ENCODE measurements at regions not wholly inside any gene's neighbourhood (a gene's known extent, or its start where the extent isn't known, plus 50 kb on each side); places are given as distances from the start of the nearest gene placed in this dataset.

GRCh38 chr2:65483763-65484162 lies 51.4 kb upstream of the SPRED2 start:
- in situ Hi-C loops (cut with HindIII; ENCODE audit: low pct_unique_long_range_greater_than_20kb, low sequenced_read_pairs): no loop called here
- no peak for DNase-seq (ENCODE audit: low read depth, low spot score)

GRCh38 chr2:65482971-65483370 lies 50.6 kb upstream of the SPRED2 start:
- in situ Hi-C loops (cut with HindIII; ENCODE audit: low pct_unique_long_range_greater_than_20kb, low sequenced_read_pairs): no loop called here
- no peak for DNase-seq (ENCODE audit: low read depth, low spot score)

Small RNA genes lying in the stretch of these regions (small RNA-seq; reads per million reads assigned to genes)
- gene MIR4778: 0 reads per million in 2 experiments
- 0 reads per million in 2 experiments for gene RN7SL635P
- 0 reads per million in 2 experiments for gene VTRNA2-2P
